A673 (cell line): ENCODE measurements at regions not wholly inside any gene's neighbourhood (a gene's known extent, or its start where the extent isn't known, plus 50 kb on each side); places are given as distances from the start of the nearest gene placed in this dataset.

Experiments used
- BruUV-seq: library from RNA; stranded (reverse); fragments of 400-500 nt; replicated peaks from 2 replicates; lab custom pipeline; 2021; lab: Mats Ljungman, UMichigan
- CTCF ChIA-PET: fragments of 300-600 bp; sonication (Branson Sonifier 250); formaldehyde crosslinking; loops from one replicate; lab custom pipeline; 2022; ENCODE audit warnings: antibody characterized with exemption; lab: Charles Lee
- POLR2A ChIA-PET: fragments of 300-600 bp; sonication (Branson Sonifier 250); formaldehyde crosslinking; loops from one replicate; lab custom pipeline; 2022; ENCODE audit warnings: antibody characterized with exemption; ENCODE audit not compliant: low non-redundant PET; lab: Charles Lee
- DNase-seq: peaks from one replicate; pipeline ENCODE4 v3.0.0-alpha.2; 2015; ENCODE audit warnings: low spot score
- H3K27ac ChIP-seq: fragments of 200-600 bp; sonication (generic); 2 replicates; pipeline ENCODE4 v1.5.1; 2016; ENCODE audit warnings: mixed run types, low read depth, mild to moderate bottlenecking, mixed read lengths, antibody characterized with exemption, low read length; ENCODE audit not compliant: poor library complexity, severe bottlenecking
- H3K27me3 ChIP-seq: fragments of 200-600 bp; sonication (generic); replicated peaks from 2 replicates; pipeline ENCODE4 v1.6.1; 2017; ENCODE audit warnings: mixed run types, low read depth, mild to moderate bottlenecking, mixed read lengths, antibody characterized with exemption, low read length; ENCODE audit not compliant: insufficient read depth, poor library complexity
- H3K36me3 ChIP-seq: fragments of 200-600 bp; sonication (generic); 2 replicates; pipeline ENCODE4 v1.6.1; 2016; ENCODE audit warnings: mixed run types, mild to moderate bottlenecking, mixed read lengths, antibody characterized with exemption, low read length; ENCODE audit not compliant: insufficient read depth, poor library complexity, severe bottlenecking
- H3K4me1 ChIP-seq: fragments of 200-600 bp; sonication (generic); 2 replicates; pipeline ENCODE4 v1.6.1; 2017; ENCODE audit warnings: mixed run types, mild to moderate bottlenecking, mixed read lengths, antibody characterized with exemption, low read length; ENCODE audit not compliant: insufficient read depth, poor library complexity, severe bottlenecking
- H3K4me3 ChIP-seq: fragments of 200-600 bp; sonication (generic); 2 replicates; pipeline ENCODE4 v1.5.1; 2016; ENCODE audit warnings: low read depth, mixed run types, mild to moderate bottlenecking, mixed read lengths, low read length; ENCODE audit not compliant: poor library complexity, severe bottlenecking
- H3K9me3 ChIP-seq: fragments of 200-600 bp; sonication (generic); 2 replicates; pipeline ENCODE4 v1.6.1; 2016; ENCODE audit warnings: mixed run types, low read depth, mild to moderate bottlenecking, mixed read lengths, antibody characterized with exemption, low read length; ENCODE audit not compliant: poor library complexity, severe bottlenecking
- CTCF ChIP-seq: fragments of 300-800, 200-600 bp; sonication (generic); conservative IDR thresholded peaks from 2 replicates; pipeline ENCODE4 v1.5.1; 2017; ENCODE audit warnings: low read depth, mild to moderate bottlenecking, antibody characterized with exemption, low read length, moderate library complexity, mixed read lengths
- EZH2 ChIP-seq: fragments of 200-600 bp; sonication (generic); IDR thresholded peaks from 2 replicates; pipeline ENCODE4 v1.6.1; 2017; ENCODE audit warnings: borderline replicate concordance, low read depth, mild to moderate bottlenecking, mixed read lengths, antibody characterized with exemption, low read length; ENCODE audit not compliant: poor library complexity, severe bottlenecking
- intact Hi-C: fragments of 100-400 bp; cut with micrococcal nuclease; formaldehyde crosslinking; loops from one replicate; pipeline ENCODE4 v1.10.0; 2022; ENCODE audit not compliant: unreplicated experiment

DNA sequence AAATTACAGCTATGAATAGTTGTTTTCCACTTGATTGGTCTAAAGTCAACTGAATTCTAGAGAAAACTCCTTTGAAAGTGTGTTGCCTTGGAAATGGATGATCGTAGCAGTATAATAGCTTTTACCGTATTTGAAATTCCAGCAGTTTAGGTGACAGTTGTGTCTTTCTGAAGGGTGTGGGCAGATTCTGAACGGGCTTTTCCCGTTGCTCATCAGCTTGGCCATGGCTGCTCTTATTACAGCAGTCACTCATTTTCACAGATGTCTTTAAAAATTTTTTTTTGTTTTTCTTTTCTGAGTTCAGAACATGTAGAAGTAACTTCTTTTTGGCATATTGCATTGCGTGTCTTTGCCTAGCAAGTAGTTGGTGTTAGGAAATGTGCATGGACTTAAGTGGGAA lies 69.6 kb upstream of the SLC4A4 start:
- Histone ChIP-seq H3K36me3 (no peaks in the 10 kb centered on the region), H3K4me3 (no peak overlapping the region), H3K9me3 (no peaks in the 10 kb centered on the region), H3K4me1 (peaks cover 6% of the 10 kb centered on the region), H3K27ac (no peak overlapping the region), H3K27me3 (no peaks in the 10 kb centered on the region)
- TF ChIP-seq EZH2: no peak
- no peak for TF ChIP-seq CTCF
- no TSS peak for BruUV-seq
- ChIA-PET POLR2A (no interaction called here), CTCF (no interaction called here)
- no peak for DNase-seq
- intact Hi-C loops: no loop called here

DNA sequence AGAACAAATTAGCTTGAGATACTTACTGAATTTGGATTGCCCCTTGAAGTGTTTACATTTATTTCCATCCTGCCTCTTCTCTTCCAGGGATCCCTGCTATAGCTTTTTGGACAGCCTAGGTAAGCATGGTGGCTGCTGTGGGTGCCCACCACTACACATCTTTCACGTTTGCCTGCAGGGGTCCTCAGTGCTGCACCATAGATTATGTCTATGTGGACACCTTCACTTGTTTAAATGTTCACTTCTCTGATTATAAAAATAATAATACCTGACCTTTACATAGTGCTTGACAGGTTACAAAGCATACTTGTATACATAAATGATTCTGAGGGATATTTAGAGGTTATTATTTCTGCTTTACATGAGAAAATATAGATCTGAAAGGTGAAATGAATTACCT lies 67.9 kb upstream of the SLC4A4 start:
- CTCF ChIA-PET: interaction anchor here (0.6 kb wide), 1 partner anchor 1429 kb away, joined by 3 read pairs; no protein-coding TSS in a partner anchor
- POLR2A ChIA-PET: no interaction called here
- TF ChIP-seq CTCF (peak; percentile 52), EZH2 (no peak)
- Histone ChIP-seq H3K36me3 (no peaks in the 10 kb centered on the region), H3K4me1 (peaks cover 11% of the 10 kb centered on the region), H3K27me3 (no peaks in the 10 kb centered on the region), H3K4me3 (no peak overlapping the region), H3K27ac (no peak overlapping the region), H3K9me3 (no peaks in the 10 kb centered on the region)
- intact Hi-C loops: loop anchor here (2.0 kb wide), 2 partner anchors 282 to 442 kb away; no protein-coding TSS in a partner anchor
- DNase-seq: peak; percentile 46
- BruUV-seq: no TSS peak

- no peak for DNase-seq
- no peaks in the 10 kb centered on the region for H3K36me3 ChIP-seq
- H3K4me1 ChIP-seq: peaks cover 9% of the 10 kb centered on the region
- H3K27me3 ChIP-seq: no peaks in the 10 kb centered on the region
- no peak overlapping the region for H3K27ac ChIP-seq
- CTCF ChIA-PET: no interaction called here
- BruUV-seq: no TSS peak
- no peak for TF ChIP-seq EZH2
- no peak for TF ChIP-seq CTCF
- POLR2A ChIA-PET: no interaction called here
- intact Hi-C loops: no loop called here
- H3K9me3 ChIP-seq: no peaks in the 10 kb centered on the region
- H3K4me3 ChIP-seq: no peak overlapping the region
Observed at GRCh38 chr4:71272976-71273375, 65.8 kb upstream of the SLC4A4 start.
